ENCODE measurements at regions not wholly inside any gene's neighbourhood (a gene's known extent, or its start where the extent isn't known, plus 50 kb on each side); places are given as distances from the start of the nearest gene placed in this dataset.

GRCh38 chr18:59752666-59753065 lies 55.4 kb upstream of the CCBE1 start:
- DNase-seq, result no peak

- DNase-seq, result no peak
Measured at GRCh38 chr18:59751186-59751585, 54.0 kb upstream of the CCBE1 start.

GRCh38 chr18:59748628-59749360 lies 51.6 kb upstream of the CCBE1 start:
- DNase-seq, result no peak
